ENCODE measurements at regions not wholly inside any gene's neighbourhood (a gene's known extent, or its start where the extent isn't known, plus 50 kb on each side); places are given as distances from the start of the nearest gene placed in this dataset.

GRCh38 chr2:15752552-15753232 lies 161.0 kb downstream of the DDX1 start:
- DNase-seq (ENCODE audit: low read depth in 1 of 2, low spot score in 1 of 2) (no peak), FAIRE-seq (no peak), ATAC-seq (no peak)
- Histone ChIP-seq H3K27ac (no peak overlapping the region), H3K4me2 (no peak overlapping the region), H3K4me1 (no peaks in the 10 kb centered on the region), H3K9me3 (no peaks in the 10 kb centered on the region), H3K4me3 (no peak overlapping the region)
- ChIA-PET POLR2A (no interaction called here), CTCF (interaction anchor here (0.7 kb wide), 1 partner anchor 26 kb away, joined by 3 read pairs; no protein-coding TSS in a partner anchor)
- 27% methylated on average over 2 of the region's 2 CpGs for WGBS (ENCODE audit: missing lambda C conversion rate)
- TF ChIP-seq ZNF302 (CRISPR knock-in tag; IDR thresholded peaks at IDR 0.05) (no peak), HDAC2 (IDR thresholded peaks at IDR 0.05) (no peak), EP300 (IDR thresholded peaks at IDR 0.05) (no peak)

DNA sequence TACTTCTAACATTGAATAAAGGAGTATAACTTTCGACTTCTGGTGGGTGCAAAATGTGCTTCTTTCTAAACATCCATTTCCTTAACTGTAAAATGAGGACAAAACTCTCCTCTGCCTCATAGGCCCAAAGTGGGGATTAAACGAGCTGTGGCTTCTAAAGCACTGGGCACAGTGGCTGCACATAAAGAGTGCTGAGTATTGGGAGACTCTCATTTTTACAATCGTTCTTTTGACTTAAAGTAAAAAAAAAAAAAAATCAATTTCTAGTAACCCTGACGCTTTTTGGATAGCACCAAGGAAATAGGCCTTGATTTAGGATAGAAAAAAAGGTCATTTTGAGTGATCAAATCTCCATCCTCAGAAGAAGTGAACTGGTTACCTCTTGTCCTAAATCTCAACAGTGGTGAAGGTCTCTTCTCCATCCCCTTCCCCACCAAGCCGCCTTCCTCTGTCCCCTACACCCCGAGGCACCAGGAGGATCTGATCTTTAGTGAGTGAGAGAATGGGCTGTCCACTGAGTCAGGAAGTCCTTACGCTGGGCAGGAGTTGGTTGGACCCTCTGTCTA lies 161.6 kb downstream of the DDX1 start:
- ChIA-PET CTCF (interaction anchor here (0.7 kb wide), 1 partner anchor 27 kb away, joined by 3 read pairs; no protein-coding TSS in a partner anchor), POLR2A (no interaction called here)
- no peak overlapping the region for H3K4me3 ChIP-seq
- DNase-seq (ENCODE audit: low read depth in 1 of 2, low spot score in 1 of 2) = no peak
- 22% methylated on average over 7 of the region's 7 CpGs for WGBS (ENCODE audit: missing lambda C conversion rate)
- H3K4me1 ChIP-seq = no peaks in the 10 kb centered on the region
- no peak overlapping the region for H3K4me2 ChIP-seq
- TF ChIP-seq, protein P1, sequence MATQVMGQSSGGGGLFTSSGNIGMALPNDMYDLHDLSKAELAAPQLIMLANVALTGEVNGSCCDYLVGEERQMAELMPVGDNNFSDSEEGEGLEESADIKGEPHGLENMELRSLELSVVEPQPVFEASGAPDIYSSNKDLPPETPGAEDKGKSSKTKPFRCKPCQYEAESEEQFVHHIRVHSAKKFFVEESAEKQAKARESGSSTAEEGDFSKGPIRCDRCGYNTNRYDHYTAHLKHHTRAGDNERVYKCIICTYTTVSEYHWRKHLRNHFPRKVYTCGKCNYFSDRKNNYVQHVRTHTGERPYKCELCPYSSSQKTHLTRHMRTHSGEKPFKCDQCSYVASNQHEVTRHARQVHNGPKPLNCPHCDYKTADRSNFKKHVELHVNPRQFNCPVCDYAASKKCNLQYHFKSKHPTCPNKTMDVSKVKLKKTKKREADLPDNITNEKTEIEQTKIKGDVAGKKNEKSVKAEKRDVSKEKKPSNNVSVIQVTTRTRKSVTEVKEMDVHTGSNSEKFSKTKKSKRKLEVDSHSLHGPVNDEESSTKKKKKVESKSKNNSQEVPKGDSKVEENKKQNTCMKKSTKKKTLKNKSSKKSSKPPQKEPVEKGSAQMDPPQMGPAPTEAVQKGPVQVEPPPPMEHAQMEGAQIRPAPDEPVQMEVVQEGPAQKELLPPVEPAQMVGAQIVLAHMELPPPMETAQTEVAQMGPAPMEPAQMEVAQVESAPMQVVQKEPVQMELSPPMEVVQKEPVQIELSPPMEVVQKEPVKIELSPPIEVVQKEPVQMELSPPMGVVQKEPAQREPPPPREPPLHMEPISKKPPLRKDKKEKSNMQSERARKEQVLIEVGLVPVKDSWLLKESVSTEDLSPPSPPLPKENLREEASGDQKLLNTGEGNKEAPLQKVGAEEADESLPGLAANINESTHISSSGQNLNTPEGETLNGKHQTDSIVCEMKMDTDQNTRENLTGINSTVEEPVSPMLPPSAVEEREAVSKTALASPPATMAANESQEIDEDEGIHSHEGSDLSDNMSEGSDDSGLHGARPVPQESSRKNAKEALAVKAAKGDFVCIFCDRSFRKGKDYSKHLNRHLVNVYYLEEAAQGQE (IDR thresholded peaks at IDR 0.05) = no peak
- TF ChIP-seq POLR2A (IDR thresholded peaks at IDR 0.05; ENCODE audit: low read length) (no peak), FOSL2 (IDR thresholded peaks at IDR 0.05) (no peak), FOSL2 (CRISPR knock-in tag; IDR thresholded peaks at IDR 0.05) (no peak), E2F6 (IDR thresholded peaks at IDR 0.05; ENCODE audit: borderline replicate concordance, low read depth) (no peak), PHF8 (IDR thresholded peaks at IDR 0.05; ENCODE audit: borderline replicate concordance, low read depth) (no peak), RCOR1 (IDR thresholded peaks at IDR 0.05; ENCODE audit: low read depth, low read length) (no peak)
- FAIRE-seq = no peak
- ATAC-seq = no peak
- H3K9me3 ChIP-seq = no peaks in the 10 kb centered on the region
- no peak overlapping the region for H3K27ac ChIP-seq

DNA sequence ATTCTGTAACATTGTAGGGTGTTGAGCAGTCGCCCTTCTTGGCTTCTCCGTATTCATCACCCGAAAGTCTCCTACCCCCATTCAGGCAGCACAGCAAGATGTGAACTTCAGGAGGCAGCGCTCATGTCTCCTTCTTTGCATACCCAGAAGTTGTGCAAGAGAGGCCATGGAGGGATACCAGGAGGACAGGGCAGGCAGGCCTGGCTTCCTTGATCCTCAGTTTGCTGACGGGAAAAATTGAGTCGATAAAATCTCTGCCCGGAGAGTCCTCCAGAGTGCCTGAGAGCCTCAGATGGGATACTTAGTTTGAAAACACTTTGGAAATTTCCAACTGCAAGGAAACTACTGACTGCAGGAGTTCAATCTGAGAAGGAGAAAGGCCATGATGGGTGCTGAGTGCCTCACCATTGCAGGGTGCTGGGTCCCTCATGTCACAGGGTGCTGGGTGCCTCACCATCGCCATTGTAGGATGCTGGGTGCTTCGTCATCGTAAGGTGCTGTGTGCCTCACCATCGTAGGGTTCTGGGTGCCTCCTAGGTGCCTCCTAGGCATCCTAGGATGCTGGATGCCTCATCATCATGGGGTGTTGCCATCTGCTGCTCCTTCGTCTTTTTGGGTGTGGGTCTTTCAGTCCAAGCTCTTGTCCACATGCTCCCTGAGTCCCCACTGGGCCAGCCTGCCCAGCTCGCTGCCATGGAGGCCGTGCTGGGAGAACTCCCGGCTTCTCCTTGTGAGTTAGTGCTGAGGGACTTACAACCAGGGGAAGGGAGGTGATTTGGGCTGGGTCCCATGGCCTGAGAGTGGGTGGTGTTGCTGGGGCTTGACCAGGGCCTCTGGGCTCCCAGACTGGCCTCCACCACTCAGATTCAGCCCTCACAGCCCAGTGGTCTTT lies 162.4 kb downstream of the DDX1 start:
- Histone ChIP-seq H3K4me2 (no peak overlapping the region), H3K4me1 (no peaks in the 10 kb centered on the region), H3K9me3 (peaks cover 5% of the 10 kb centered on the region; the same call in 2 of the 3 replicates), H3K4me3 (no peak overlapping the region), H3K27ac (no peak overlapping the region)
- CTCF ChIA-PET = interaction anchor here (0.8 kb wide), 1 partner anchor 9 kb away, joined by 3 read pairs; no protein-coding TSS in a partner anchor
- DNase-seq (ENCODE audit: low read depth in 1 of 2, low spot score in 1 of 2) = no peak
- FAIRE-seq = no peak
- POLR2A ChIA-PET = no interaction called here
- no peak for ATAC-seq
- no peak for TF ChIP-seq KDM1A (IDR thresholded peaks at IDR 0.05; ENCODE audit: low read depth)
- TF ChIP-seq FOXS1 (CRISPR knock-in tag; IDR thresholded peaks at IDR 0.05) = no peak
- no peak for TF ChIP-seq CEBPB (IDR thresholded peaks at IDR 0.05)
- TF ChIP-seq FOSB (CRISPR knock-in tag; IDR thresholded peaks at IDR 0.05) = no peak
- TF ChIP-seq SREBF2 (IDR thresholded peaks at IDR 0.05) = no peak
- TF ChIP-seq SMC3 (IDR thresholded peaks at IDR 0.05) = no peak
- TF ChIP-seq JUN (IDR thresholded peaks at IDR 0.05) = no peak
- no peak for TF ChIP-seq GATA3 (IDR thresholded peaks at IDR 0.05; ENCODE audit: borderline replicate concordance)
- no peak for TF ChIP-seq HOXB5 (CRISPR knock-in tag; IDR thresholded peaks at IDR 0.05)
- TF ChIP-seq, protein P2, sequence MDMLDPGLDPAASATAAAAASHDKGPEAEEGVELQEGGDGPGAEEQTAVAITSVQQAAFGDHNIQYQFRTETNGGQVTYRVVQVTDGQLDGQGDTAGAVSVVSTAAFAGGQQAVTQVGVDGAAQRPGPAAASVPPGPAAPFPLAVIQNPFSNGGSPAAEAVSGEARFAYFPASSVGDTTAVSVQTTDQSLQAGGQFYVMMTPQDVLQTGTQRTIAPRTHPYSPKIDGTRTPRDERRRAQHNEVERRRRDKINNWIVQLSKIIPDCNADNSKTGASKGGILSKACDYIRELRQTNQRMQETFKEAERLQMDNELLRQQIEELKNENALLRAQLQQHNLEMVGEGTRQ (IDR thresholded peaks at IDR 0.05) = no peak
- 54% methylated on average over 15 of the region's 15 CpGs for WGBS (ENCODE audit: missing lambda C conversion rate)

Data from A549 (cell line).